ENCODE measurements at regions not wholly inside any gene's neighbourhood (a gene's known extent, or its start where the extent isn't known, plus 50 kb on each side); places are given as distances from the start of the nearest gene placed in this dataset.

DNA sequence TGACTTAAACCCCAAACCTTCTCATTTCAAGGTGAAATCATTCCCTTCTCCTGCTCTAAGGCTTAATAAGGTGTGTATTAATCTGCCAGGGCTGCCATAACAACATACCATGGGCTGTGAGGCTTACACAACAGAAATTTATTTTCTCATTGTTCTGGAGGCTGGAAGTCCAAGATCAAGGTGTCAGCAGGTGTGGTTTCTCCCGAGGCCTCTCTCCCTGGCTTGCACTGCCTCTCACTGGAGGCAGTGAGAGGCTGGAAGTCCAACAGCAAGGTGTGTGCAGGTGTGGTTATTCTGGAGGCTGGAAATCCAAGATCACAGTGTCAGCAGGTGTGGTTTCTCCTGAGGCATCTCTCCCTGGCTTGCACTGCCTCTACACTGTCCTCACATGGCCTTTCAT, 280.3 kb upstream of the TUT7 start:
- TF ChIP-seq RAD21 (IDR thresholded peaks at IDR 0.05; ENCODE audit: low read length): no peak
- TF ChIP-seq NFE2L2 (IDR thresholded peaks at IDR 0.05; ENCODE audit: low read depth, low read length): no peak
- TF ChIP-seq, protein P1, sequence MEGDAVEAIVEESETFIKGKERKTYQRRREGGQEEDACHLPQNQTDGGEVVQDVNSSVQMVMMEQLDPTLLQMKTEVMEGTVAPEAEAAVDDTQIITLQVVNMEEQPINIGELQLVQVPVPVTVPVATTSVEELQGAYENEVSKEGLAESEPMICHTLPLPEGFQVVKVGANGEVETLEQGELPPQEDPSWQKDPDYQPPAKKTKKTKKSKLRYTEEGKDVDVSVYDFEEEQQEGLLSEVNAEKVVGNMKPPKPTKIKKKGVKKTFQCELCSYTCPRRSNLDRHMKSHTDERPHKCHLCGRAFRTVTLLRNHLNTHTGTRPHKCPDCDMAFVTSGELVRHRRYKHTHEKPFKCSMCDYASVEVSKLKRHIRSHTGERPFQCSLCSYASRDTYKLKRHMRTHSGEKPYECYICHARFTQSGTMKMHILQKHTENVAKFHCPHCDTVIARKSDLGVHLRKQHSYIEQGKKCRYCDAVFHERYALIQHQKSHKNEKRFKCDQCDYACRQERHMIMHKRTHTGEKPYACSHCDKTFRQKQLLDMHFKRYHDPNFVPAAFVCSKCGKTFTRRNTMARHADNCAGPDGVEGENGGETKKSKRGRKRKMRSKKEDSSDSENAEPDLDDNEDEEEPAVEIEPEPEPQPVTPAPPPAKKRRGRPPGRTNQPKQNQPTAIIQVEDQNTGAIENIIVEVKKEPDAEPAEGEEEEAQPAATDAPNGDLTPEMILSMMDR (conservative IDR thresholded peaks at IDR 0.05; ENCODE audit: low read depth, low read length): no peak
- TF ChIP-seq, protein P2, sequence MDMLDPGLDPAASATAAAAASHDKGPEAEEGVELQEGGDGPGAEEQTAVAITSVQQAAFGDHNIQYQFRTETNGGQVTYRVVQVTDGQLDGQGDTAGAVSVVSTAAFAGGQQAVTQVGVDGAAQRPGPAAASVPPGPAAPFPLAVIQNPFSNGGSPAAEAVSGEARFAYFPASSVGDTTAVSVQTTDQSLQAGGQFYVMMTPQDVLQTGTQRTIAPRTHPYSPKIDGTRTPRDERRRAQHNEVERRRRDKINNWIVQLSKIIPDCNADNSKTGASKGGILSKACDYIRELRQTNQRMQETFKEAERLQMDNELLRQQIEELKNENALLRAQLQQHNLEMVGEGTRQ (IDR thresholded peaks at IDR 0.05; ENCODE audit: low read depth, low read length): no peak
- TF ChIP-seq POLR2A (IDR thresholded peaks at IDR 0.05; ENCODE audit: low read depth, low read length): no peak
- TF ChIP-seq, protein P3, sequence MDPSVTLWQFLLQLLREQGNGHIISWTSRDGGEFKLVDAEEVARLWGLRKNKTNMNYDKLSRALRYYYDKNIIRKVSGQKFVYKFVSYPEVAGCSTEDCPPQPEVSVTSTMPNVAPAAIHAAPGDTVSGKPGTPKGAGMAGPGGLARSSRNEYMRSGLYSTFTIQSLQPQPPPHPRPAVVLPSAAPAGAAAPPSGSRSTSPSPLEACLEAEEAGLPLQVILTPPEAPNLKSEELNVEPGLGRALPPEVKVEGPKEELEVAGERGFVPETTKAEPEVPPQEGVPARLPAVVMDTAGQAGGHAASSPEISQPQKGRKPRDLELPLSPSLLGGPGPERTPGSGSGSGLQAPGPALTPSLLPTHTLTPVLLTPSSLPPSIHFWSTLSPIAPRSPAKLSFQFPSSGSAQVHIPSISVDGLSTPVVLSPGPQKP (IDR thresholded peaks at IDR 0.05; ENCODE audit: borderline replicate concordance, low read depth, low read length): no peak
- no peak for TF ChIP-seq RCOR1 (IDR thresholded peaks at IDR 0.05; ENCODE audit: insufficient replicate concordance, low read length)
- no peak for TF ChIP-seq RFX5 (IDR thresholded peaks at IDR 0.05; ENCODE audit: low read depth, low read length)
- no peak for TF ChIP-seq MXI1 (IDR thresholded peaks at IDR 0.05; ENCODE audit: borderline replicate concordance, low read depth, low read length)
- TF ChIP-seq FOS (IDR thresholded peaks at IDR 0.05; ENCODE audit: low read depth, low read length): no peak
- no peak for TF ChIP-seq CEBPB (IDR thresholded peaks at IDR 0.05; ENCODE audit: low read depth, low read length)
- no peak for TF ChIP-seq MAZ (IDR thresholded peaks at IDR 0.05; ENCODE audit: borderline replicate concordance, low read depth, low read length)
- no peak for TF ChIP-seq BHLHE40 (IDR thresholded peaks at IDR 0.05; ENCODE audit: low read depth, low read length)
